ENCODE measurements at regions not wholly inside any gene's neighbourhood (a gene's known extent, or its start where the extent isn't known, plus 50 kb on each side); places are given as distances from the start of the nearest gene placed in this dataset.

- ATAC-seq: no peak
- peaks cover 12% of the 10 kb centered on the region in 2 donors for H3K27me3 Mint-ChIP-seq (ENCODE audit: low read depth in 2 of 2)
- Histone ChIP-seq H3K36me3 (ENCODE audit: control insufficient read depth, insufficient read depth, low read length) (no peaks in the 10 kb centered on the region), H3K27me3 (ENCODE audit: control insufficient read depth, insufficient read depth, low read length) (no peaks in the 10 kb centered on the region), H3K4me1 (ENCODE audit: control insufficient read depth, insufficient read depth, low read length) (no peaks in the 10 kb centered on the region), H3K9me3 (ENCODE audit: control insufficient read depth, insufficient read depth, low read length) (no peaks in the 10 kb centered on the region), H3K4me3 (ENCODE audit: low read length) (no peak overlapping the region), H3K27ac (ENCODE audit: low read length) (no peak overlapping the region)
- 90% methylated on average over 3 of the region's 3 CpGs for whole genome bisulfite sequencing (ENCODE audit: insufficient coverage)
- TF ChIP-seq, protein P1, sequence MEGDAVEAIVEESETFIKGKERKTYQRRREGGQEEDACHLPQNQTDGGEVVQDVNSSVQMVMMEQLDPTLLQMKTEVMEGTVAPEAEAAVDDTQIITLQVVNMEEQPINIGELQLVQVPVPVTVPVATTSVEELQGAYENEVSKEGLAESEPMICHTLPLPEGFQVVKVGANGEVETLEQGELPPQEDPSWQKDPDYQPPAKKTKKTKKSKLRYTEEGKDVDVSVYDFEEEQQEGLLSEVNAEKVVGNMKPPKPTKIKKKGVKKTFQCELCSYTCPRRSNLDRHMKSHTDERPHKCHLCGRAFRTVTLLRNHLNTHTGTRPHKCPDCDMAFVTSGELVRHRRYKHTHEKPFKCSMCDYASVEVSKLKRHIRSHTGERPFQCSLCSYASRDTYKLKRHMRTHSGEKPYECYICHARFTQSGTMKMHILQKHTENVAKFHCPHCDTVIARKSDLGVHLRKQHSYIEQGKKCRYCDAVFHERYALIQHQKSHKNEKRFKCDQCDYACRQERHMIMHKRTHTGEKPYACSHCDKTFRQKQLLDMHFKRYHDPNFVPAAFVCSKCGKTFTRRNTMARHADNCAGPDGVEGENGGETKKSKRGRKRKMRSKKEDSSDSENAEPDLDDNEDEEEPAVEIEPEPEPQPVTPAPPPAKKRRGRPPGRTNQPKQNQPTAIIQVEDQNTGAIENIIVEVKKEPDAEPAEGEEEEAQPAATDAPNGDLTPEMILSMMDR (IDR thresholded peaks at IDR 0.05): no peak
- H3K27ac Mint-ChIP-seq: no peak overlapping the region
- intact Hi-C loops (cut with micrococcal nuclease): no loop called here
- H3K9me3 Mint-ChIP-seq: no peaks in the 10 kb centered on the region
- no peak overlapping the region for H3K4me3 Mint-ChIP-seq
- no peaks in the 10 kb centered on the region for H3K4me1 Mint-ChIP-seq
- no peak for DNase-seq
- H3K36me3 Mint-ChIP-seq: no peaks in the 10 kb centered on the region
Measured at GRCh38 chr5:173495225-173495904, 121.1 kb downstream of the BOD1 start.

GRCh38 chr5:173494446-173494845 is 122.0 kb downstream of the BOD1 start:
- no peak overlapping the region for H3K27ac Mint-ChIP-seq
- no peak overlapping the region for H3K4me3 Mint-ChIP-seq
- no peaks in the 10 kb centered on the region for H3K9me3 Mint-ChIP-seq
- no peaks in the 10 kb centered on the region for H3K36me3 ChIP-seq (ENCODE audit: control insufficient read depth, insufficient read depth, low read length)
- no peaks in the 10 kb centered on the region for H3K9me3 ChIP-seq (ENCODE audit: control insufficient read depth, insufficient read depth, low read length)
- H3K27ac ChIP-seq (ENCODE audit: low read length): no peak overlapping the region
- no peaks in the 10 kb centered on the region for H3K36me3 Mint-ChIP-seq
- H3K27me3 ChIP-seq (ENCODE audit: control insufficient read depth, insufficient read depth, low read length): no peaks in the 10 kb centered on the region
- intact Hi-C loops (cut with micrococcal nuclease): no loop called here
- DNase-seq (no peak), ATAC-seq (no peak)
- TF ChIP-seq, protein P1 (IDR thresholded peaks at IDR 0.05): no peak
- H3K4me3 ChIP-seq (ENCODE audit: low read length): no peak overlapping the region
- H3K4me1 ChIP-seq (ENCODE audit: control insufficient read depth, insufficient read depth, low read length): no peaks in the 10 kb centered on the region
- peaks cover 12 to 21% of the 10 kb centered on the region in 2 donors for H3K27me3 Mint-ChIP-seq (ENCODE audit: low read depth in 2 of 2)
- 61% methylated on average over 2 of the region's 2 CpGs for WGBS (ENCODE audit: insufficient coverage)
- no peaks in the 10 kb centered on the region for H3K4me1 Mint-ChIP-seq

- H3K4me3 Mint-ChIP-seq: no peak overlapping the region
- peaks cover 12 to 26% of the 10 kb centered on the region in 2 donors for H3K27me3 Mint-ChIP-seq (ENCODE audit: low read depth in 2 of 2)
- TF ChIP-seq, protein P1 (IDR thresholded peaks at IDR 0.05): no peak
- intact Hi-C loops (cut with micrococcal nuclease): no loop called here
- no peaks in the 10 kb centered on the region for H3K36me3 ChIP-seq (ENCODE audit: control insufficient read depth, insufficient read depth, low read length)
- no peaks in the 10 kb centered on the region for H3K4me1 ChIP-seq (ENCODE audit: control insufficient read depth, insufficient read depth, low read length)
- H3K27ac Mint-ChIP-seq: no peak overlapping the region
- no peaks in the 10 kb centered on the region for H3K9me3 ChIP-seq (ENCODE audit: control insufficient read depth, insufficient read depth, low read length)
- no peaks in the 10 kb centered on the region for H3K27me3 ChIP-seq (ENCODE audit: control insufficient read depth, insufficient read depth, low read length)
- WGBS (ENCODE audit: insufficient coverage): 79% methylated on average over 5 of the region's 6 CpGs
- no peaks in the 10 kb centered on the region for H3K36me3 Mint-ChIP-seq
- no peak overlapping the region for H3K4me3 ChIP-seq (ENCODE audit: low read length)
- ATAC-seq: no peak
- H3K9me3 Mint-ChIP-seq: no peaks in the 10 kb centered on the region
- DNase-seq: no peak
- H3K4me1 Mint-ChIP-seq: no peaks in the 10 kb centered on the region
- no peak overlapping the region for H3K27ac ChIP-seq (ENCODE audit: low read length)
Measured at GRCh38 chr5:173493846-173494245, 122.6 kb downstream of the BOD1 start.

GRCh38 chr5:173493040-173493439 is 123.4 kb downstream of the BOD1 start:
- ATAC-seq (no peak), DNase-seq (no peak)
- H3K4me3 Mint-ChIP-seq: no peak overlapping the region
- no peaks in the 10 kb centered on the region for H3K27me3 ChIP-seq (ENCODE audit: control insufficient read depth, insufficient read depth, low read length)
- no peaks in the 10 kb centered on the region for H3K4me1 ChIP-seq (ENCODE audit: control insufficient read depth, insufficient read depth, low read length)
- TF ChIP-seq, protein P1 (IDR thresholded peaks at IDR 0.05): no peak
- no peaks in the 10 kb centered on the region for H3K36me3 Mint-ChIP-seq
- H3K36me3 ChIP-seq (ENCODE audit: control insufficient read depth, insufficient read depth, low read length): no peaks in the 10 kb centered on the region
- H3K9me3 Mint-ChIP-seq: no peaks in the 10 kb centered on the region
- H3K27me3 Mint-ChIP-seq (ENCODE audit: low read depth in 2 of 2): peaks cover 12 to 26% of the 10 kb centered on the region in 2 donors
- no peaks in the 10 kb centered on the region for H3K4me1 Mint-ChIP-seq
- H3K27ac Mint-ChIP-seq: no peak overlapping the region
- intact Hi-C loops (cut with micrococcal nuclease): no loop called here
- no peaks in the 10 kb centered on the region for H3K9me3 ChIP-seq (ENCODE audit: control insufficient read depth, insufficient read depth, low read length)
- H3K27ac ChIP-seq (ENCODE audit: low read length): no peak overlapping the region
- no peak overlapping the region for H3K4me3 ChIP-seq (ENCODE audit: low read length)
- WGBS (ENCODE audit: insufficient coverage): 76% methylated on average over 2 of the region's 2 CpGs
